Fibroblast of pulmonary artery (primary cell): ENCODE measurements at regions not wholly inside any gene's neighbourhood (a gene's known extent, or its start where the extent isn't known, plus 50 kb on each side); places are given as distances from the start of the nearest gene placed in this dataset.
"Not testable (repeated sequence)": the region's sequence is repeated elsewhere in the genome, so short reads cannot be mapped to it uniquely, and the experiment has no call there.

Experiments used
- DNase-seq: peaks from one replicate; pipeline ENCODE4 v3.0.0-alpha.2; 2010; ENCODE audit warnings: low read depth
- H3K4me3 ChIP-seq: replicated peaks from 2 replicates; pipeline ENCODE4 v1.5.1; 2011; ENCODE audit warnings: low read depth, mild to moderate bottlenecking, control low read depth, low read length, moderate library complexity
- TF ChIP-seq, protein P1 (sequence below): IDR thresholded peaks from 2 replicates; pipeline ENCODE4 v1.5.1; 2011; ENCODE audit warnings: mild to moderate bottlenecking, control low read depth, low read length, inconsistent platforms; ENCODE audit errors: missing control alignments

DNA sequence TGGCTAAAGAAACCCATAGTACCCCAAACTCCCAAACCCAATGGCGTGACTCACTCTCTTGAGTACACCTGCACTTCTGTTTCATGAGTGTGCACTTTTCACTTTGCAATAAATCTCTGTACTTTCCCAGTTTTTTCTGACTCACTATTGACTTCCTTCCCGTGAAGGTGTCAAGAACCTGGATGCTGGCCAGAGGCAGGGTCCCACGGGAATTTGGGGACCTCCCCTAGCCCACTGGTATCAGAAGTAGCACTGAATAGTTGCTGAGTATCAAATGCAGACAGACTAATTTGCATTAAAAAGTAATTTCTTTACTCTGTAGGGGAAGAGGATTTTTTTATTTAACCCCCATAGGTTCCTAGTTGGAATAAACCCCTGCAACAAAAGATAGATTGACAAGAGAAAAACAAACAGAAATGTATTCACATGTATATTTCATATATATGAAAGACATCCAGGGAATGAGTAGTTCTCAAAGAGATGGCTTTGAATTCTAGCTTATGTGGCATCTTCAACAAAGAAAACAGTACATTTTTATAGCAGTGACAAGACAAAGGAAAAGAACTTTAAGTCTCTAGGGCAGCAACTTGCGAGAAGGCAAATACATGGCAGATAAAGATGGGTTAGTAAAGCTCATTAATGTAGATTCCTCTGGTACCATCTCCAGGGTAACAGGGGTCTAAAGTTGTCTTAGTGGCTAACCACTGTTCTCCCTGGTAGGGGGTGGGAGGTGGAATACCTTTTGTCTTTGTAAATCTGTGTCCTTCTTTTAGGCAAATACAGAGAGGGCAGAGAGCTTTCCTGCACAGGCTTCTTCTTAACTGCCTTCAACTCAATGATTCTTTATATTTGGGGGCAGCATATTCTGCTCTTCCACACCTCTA, 385.5 kb upstream of the PDZRN3 start:
- no peak overlapping the region for H3K4me3 ChIP-seq
- no peak for DNase-seq
- TF ChIP-seq, protein P1, sequence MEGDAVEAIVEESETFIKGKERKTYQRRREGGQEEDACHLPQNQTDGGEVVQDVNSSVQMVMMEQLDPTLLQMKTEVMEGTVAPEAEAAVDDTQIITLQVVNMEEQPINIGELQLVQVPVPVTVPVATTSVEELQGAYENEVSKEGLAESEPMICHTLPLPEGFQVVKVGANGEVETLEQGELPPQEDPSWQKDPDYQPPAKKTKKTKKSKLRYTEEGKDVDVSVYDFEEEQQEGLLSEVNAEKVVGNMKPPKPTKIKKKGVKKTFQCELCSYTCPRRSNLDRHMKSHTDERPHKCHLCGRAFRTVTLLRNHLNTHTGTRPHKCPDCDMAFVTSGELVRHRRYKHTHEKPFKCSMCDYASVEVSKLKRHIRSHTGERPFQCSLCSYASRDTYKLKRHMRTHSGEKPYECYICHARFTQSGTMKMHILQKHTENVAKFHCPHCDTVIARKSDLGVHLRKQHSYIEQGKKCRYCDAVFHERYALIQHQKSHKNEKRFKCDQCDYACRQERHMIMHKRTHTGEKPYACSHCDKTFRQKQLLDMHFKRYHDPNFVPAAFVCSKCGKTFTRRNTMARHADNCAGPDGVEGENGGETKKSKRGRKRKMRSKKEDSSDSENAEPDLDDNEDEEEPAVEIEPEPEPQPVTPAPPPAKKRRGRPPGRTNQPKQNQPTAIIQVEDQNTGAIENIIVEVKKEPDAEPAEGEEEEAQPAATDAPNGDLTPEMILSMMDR, result no peak

DNA sequence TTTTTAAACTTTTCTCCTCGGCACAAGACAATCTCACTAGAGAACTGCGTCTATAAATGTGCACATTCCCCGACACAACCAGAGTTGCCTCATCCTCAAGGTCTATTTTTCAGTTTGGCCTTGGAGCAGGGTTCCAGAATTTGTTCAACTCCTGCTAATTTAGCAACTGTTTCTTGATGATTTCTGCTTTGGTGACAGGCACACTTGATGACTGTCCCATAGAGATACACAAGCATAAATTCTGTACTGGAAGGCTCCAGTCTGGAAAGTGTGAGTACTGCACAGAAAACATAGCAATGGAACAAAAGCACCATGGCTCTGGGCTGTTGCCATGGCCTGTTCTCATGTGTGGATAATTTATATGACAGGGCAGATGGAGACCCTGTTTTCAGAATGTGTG, 379.6 kb upstream of the PDZRN3 start:
- TF ChIP-seq, protein P1, result no peak
- DNase-seq, result no peak
- no peak overlapping the region for H3K4me3 ChIP-seq

DNA sequence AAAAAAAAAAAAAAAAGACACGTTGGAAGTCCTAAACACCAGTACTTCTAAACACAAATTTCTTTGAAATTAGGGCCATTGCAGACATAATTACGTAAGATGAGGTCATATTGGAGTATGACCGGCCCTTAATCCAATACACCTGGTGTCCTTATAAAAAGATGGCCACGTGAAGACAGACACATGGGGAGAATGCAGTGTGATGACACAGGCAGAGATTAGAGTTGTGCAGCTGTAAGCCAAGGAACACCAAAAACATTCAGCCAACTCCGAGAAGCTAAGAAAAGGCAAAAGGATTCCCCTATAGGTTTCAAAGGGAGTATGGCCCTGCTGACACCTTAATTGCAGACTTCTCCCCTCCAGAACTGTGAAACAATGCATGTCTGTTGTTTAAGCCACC, 379.0 kb upstream of the PDZRN3 start:
- TF ChIP-seq, protein P1, result no peak
- DNase-seq, result no peak
- H3K4me3 ChIP-seq, result no peak overlapping the region

DNA sequence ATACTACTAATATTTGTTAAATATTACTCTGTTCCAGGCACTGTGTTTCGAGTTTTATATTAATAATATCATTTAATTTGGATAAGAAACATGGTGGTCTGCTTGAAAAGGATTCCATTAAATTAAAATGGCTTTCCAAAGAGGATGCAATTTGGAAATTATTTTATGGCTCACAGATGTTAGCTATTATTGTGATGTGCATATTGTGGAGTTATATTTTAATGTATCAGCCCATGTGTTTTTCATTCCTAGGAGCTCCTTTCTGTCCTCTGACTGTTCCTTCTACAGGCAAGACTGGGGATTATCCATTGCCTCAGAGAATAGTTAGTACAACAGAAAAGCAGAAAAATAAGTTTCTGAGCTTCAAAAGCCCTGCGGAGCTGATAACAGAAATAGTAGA, 376.7 kb upstream of the PDZRN3 start:
- no peak for DNase-seq
- TF ChIP-seq, protein P1, result no peak
- no peak overlapping the region for H3K4me3 ChIP-seq

DNA sequence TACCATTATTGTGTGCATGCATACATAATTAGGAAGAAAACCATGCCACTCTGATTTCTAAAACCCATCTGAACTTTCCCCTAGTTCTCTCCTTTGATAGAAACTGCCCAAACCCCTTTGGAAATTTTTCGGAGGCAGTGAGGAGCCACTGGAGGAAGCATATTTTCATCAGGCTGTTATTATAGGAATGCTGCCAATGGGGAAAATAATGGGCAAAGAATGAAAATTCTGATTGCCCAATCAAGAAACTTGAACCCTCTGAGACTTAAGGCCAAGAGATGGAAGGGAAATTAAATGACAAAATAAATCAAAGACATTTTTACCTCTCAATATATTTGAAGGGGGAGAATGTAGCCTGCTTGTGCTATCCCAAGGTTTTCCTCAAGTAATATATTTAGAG, 376.0 kb upstream of the PDZRN3 start:
- TF ChIP-seq, protein P1, result no peak
- DNase-seq, result peak; percentile 0
- no peak overlapping the region for H3K4me3 ChIP-seq

DNA sequence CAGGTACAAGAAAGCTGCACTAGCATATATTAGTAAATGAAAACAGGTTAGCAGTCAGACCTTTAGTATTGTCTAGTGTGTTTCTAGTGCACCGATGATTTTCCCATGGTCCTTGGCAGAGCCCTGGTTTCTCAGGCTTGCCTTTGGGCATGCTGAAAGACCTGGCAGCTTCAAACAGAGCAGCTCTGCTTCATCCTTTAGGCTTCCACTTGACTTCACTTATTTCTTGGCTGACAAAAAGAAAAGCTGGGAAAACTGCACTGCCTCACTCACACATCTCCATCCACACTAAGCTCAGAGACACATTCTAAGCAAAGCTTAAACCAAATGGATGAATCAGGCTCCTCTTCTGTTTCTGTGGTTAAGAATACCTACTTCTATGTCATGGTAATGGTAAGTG, 374.8 kb upstream of the PDZRN3 start:
- TF ChIP-seq, protein P1, result no peak
- no peak for DNase-seq
- no peak overlapping the region for H3K4me3 ChIP-seq

DNA sequence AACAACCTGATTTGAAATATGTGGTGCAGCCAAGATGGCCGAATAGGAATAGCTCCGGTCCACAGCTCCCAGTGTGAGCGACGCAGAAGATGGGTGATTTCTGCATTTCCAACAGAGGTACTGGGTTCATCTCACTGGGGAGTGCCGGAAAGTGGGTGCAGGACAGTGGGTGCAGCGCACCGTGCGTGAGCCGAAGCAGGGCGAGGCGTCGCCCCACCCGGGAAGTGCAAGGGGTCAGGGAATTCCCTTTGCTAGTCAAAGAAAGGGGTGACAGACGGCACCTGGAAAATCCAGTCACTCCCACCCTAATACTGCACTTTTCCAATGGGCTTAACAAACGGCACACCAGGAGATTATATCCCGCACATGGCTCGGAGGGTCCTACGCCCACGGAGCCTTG, 365.9 kb upstream of the PDZRN3 start:
- DNase-seq, H3K4me3 ChIP-seq: not testable (repeated sequence)
